ENCODE measurements at regions not wholly inside any gene's neighbourhood (a gene's known extent, or its start where the extent isn't known, plus 50 kb on each side); places are given as distances from the start of the nearest gene placed in this dataset.

GRCh38 chr2:125642032-125642431 is 1013.9 kb upstream of the GYPC start:
- TF ChIP-seq CTCF (IDR thresholded peaks at IDR 0.05; ENCODE audit: low read depth, low read length, missing control alignments): no peak

DNA sequence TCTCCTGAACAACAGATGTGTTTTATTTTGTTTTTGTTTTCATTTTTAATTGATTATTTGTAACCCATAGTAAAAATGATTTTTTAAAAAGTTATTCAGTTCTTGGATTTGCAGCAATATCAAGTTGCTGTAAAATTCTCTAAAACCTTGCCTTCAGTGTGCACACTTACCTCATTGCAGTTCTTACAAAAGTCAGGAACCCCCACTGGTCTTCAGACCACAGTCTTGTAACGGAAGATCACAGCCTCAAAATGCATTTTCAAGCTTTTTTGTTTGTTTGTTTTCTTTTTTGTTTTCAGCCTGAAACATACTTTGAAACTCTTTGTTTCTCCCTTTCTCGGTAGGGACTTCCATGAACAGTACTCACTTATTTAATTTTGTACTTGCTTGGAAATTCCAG is 1012.8 kb upstream of the GYPC start:
- H3K4me3 ChIP-seq (ENCODE audit: low read depth, low read length): no peak overlapping the region
- TF ChIP-seq CTCF (IDR thresholded peaks at IDR 0.05; ENCODE audit: low read depth, low read length, missing control alignments): no peak
- DNase-seq (ENCODE audit: low read depth): no peak

More at GRCh38 chr2:125642032-125642431, 1013.9 kb upstream of the GYPC start:
- DNase-seq (ENCODE audit: low read depth): no peak
- H3K4me3 ChIP-seq (ENCODE audit: low read depth, low read length): no peak overlapping the region

- no peak overlapping the region for H3K4me3 ChIP-seq (ENCODE audit: low read depth, low read length)
- no peak for TF ChIP-seq CTCF (IDR thresholded peaks at IDR 0.05; ENCODE audit: low read depth, low read length, missing control alignments)
- no peak for DNase-seq (ENCODE audit: low read depth)
Measured at GRCh38 chr2:125643585-125643984, 1012.4 kb upstream of the GYPC start.

GRCh38 chr2:125644257-125644656 is 1011.7 kb upstream of the GYPC start:
- no peak for DNase-seq (ENCODE audit: low read depth)
- H3K4me3 ChIP-seq (ENCODE audit: low read depth, low read length): no peak overlapping the region
- no peak for TF ChIP-seq CTCF (IDR thresholded peaks at IDR 0.05; ENCODE audit: low read depth, low read length, missing control alignments)

GRCh38 chr2:125652280-125652679 is 1003.7 kb upstream of the GYPC start:
- no peak overlapping the region for H3K4me3 ChIP-seq (ENCODE audit: low read depth, low read length)
- no peak for TF ChIP-seq CTCF (IDR thresholded peaks at IDR 0.05; ENCODE audit: low read depth, low read length, missing control alignments)
- DNase-seq (ENCODE audit: low read depth): no peak

DNA sequence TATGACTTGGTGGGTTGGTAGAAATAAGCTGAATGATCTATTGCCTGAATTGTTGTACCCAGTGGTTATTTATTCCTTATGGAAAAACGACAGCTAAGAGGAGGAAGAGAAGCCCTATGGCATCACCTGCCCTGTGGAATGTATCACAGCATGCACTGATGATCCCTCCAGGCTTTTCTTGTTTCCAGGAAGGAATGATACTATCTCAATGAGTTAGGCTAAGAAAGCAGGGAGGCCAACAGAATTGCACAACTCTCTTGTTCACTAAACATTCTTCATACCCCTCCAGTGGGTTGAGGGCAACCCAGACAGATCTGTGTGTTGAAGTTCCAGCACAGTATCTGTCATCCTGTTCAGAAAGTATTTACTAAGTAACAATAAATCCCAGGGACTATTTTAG is 1001.7 kb upstream of the GYPC start:
- no peak overlapping the region for H3K4me3 ChIP-seq (ENCODE audit: low read depth, low read length)
- no peak for TF ChIP-seq CTCF (IDR thresholded peaks at IDR 0.05; ENCODE audit: low read depth, low read length, missing control alignments)
- DNase-seq (ENCODE audit: low read depth): no peak

DNA sequence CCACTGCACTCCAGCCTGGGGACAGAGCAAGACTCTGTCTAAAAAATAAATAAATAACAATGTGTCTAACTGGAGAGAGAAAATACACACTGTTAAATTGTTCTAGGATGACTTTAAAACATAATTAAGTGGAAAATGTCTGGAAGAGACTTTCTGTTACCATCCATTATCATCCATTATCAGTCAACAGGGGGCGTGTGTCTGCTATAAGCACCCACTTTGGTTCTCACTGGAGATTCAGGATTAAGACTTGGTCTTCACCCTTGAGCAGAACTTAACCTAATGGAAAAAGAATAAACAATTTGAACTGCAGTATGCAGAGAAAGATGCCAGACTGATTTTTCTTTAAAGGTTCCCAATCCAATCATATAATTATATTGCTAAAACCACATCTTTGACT is 999.8 kb upstream of the GYPC start:
- no peak for TF ChIP-seq CTCF (IDR thresholded peaks at IDR 0.05; ENCODE audit: low read depth, low read length, missing control alignments)
- DNase-seq (ENCODE audit: low read depth): no peak

More for the DNA sequence above, 999.8 kb upstream of the GYPC start:
- H3K4me3 ChIP-seq (ENCODE audit: low read depth, low read length): no peak overlapping the region
